K562 (cell line): ENCODE measurements at regions not wholly inside any gene's neighbourhood (a gene's known extent, or its start where the extent isn't known, plus 50 kb on each side); places are given as distances from the start of the nearest gene placed in this dataset.
A peak's percentile ranks its signal among the peaks of the same experiment; 100 is the strongest.

ENCODE experiments used
- ADNP ChIP-seq: fragments of 200-800 bp; sonication (Bioruptor generic); IDR thresholded peaks from 2 replicates; pipeline ENCODE4 v1.6.1; 2016; ENCODE audit warnings: missing genetic modification characterization, missing compliant biosample characterization
- ARID3A ChIP-seq: IDR thresholded peaks from 2 replicates; pipeline ENCODE4 v1.6.1; 2012; ENCODE audit warnings: low read depth, low read length, improper control_type of control experiment, borderline replicate concordance
- CREM ChIP-seq: IDR thresholded peaks from 2 replicates; pipeline ENCODE4 v1.6.1; 2014; ENCODE audit warnings: antibody characterized with exemption, low read depth
- DEAF1 ChIP-seq: fragments of 450-650 bp; formaldehyde crosslinking; IDR thresholded peaks from 2 replicates; pipeline ENCODE4 v1.4.0; 2020; ENCODE audit warnings: mild to moderate bottlenecking, moderate library complexity
- ETS1 ChIP-seq: conservative IDR thresholded peaks from 2 replicates; pipeline ENCODE4 v1.6.1; 2011; ENCODE audit warnings: low read depth, mild to moderate bottlenecking, low read length; ENCODE audit not compliant: control insufficient read depth
- EWSR1 ChIP-seq: fragments of 450-650 bp; IDR thresholded peaks from 2 replicates; pipeline ENCODE4 v1.6.1; 2018; ENCODE audit warnings: borderline replicate concordance, mild to moderate bottlenecking, low read depth, moderate library complexity; ENCODE audit not compliant: partially characterized antibody
- FUS ChIP-seq: fragments of 200-400 bp; formaldehyde crosslinking; optimal IDR thresholded peaks from 2 replicates; pipeline ENCODE3; 2017; ENCODE audit warnings: low read depth, low read length
- HDAC1 ChIP-seq, 2 experiments: fragments of 450-650 bp; IDR thresholded peaks; 2 replicates each; pipeline ENCODE4 v1.6.1; 2016 to 2017; ENCODE audit warnings: inconsistent platforms in 1 of 2, mild to moderate bottlenecking in 1 of 2, moderate library complexity in 1 of 2
- HDAC3 ChIP-seq: fragments of 450-650 bp; IDR thresholded peaks from 2 replicates; pipeline ENCODE4 v1.6.1; 2018; ENCODE audit warnings: borderline replicate concordance, mild to moderate bottlenecking, moderate library complexity; ENCODE audit not compliant: partially characterized antibody
- HNRNPUL1 ChIP-seq: fragments of 200-400 bp; formaldehyde crosslinking; IDR thresholded peaks from 2 replicates; pipeline ENCODE4 v1.6.1; 2017; ENCODE audit warnings: low read length
- MBD1 ChIP-seq: fragments of 250-450 bp; sonication (Bioruptor Pico); IDR thresholded peaks from 2 replicates; pipeline ENCODE4 v1.8.0; 2022; ENCODE audit warnings: inconsistent platforms
- MCM7 ChIP-seq, 2 experiments: fragments of 450-650 bp; IDR thresholded peaks; 2 replicates each; pipeline ENCODE4 v1.6.1; 2016 to 2018
- NFIC ChIP-seq: fragments of 450-650 bp; IDR thresholded peaks from 2 replicates; pipeline ENCODE4 v1.6.1; 2017; ENCODE audit warnings: mild to moderate bottlenecking, inconsistent platforms
- PURB ChIP-seq: sonication (generic); formaldehyde crosslinking; IDR thresholded peaks from 2 replicates; pipeline ENCODE4 v1.9.0; 2021; ENCODE audit warnings: low read depth, mild to moderate bottlenecking, missing genetic modification reagents
- TSHZ1 ChIP-seq: fragments of 250-450 bp; sonication (Bioruptor Pico); IDR thresholded peaks from 2 replicates; pipeline ENCODE4 v1.4.0; 2020; ENCODE audit warnings: mild to moderate bottlenecking, moderate library complexity
- ZKSCAN8 ChIP-seq: fragments of 200-800 bp; sonication (Bioruptor generic); IDR thresholded peaks from 2 replicates; pipeline ENCODE4 v1.6.1; 2016; ENCODE audit warnings: missing genetic modification characterization, missing compliant biosample characterization
- ZNF445 ChIP-seq: fragments of 250-450 bp; sonication (Bioruptor Pico); IDR thresholded peaks from 2 replicates; pipeline ENCODE4 v1.4.0; 2020; ENCODE audit warnings: low read depth, mild to moderate bottlenecking, moderate library complexity
- ZNF79 ChIP-seq: fragments of 250-450 bp; sonication (Bioruptor Pico); IDR thresholded peaks from 2 replicates; pipeline ENCODE4 v1.4.0; 2020; ENCODE audit warnings: low read depth, mild to moderate bottlenecking, moderate library complexity

- TF ChIP-seq ZNF79 (peak; percentile 93), HNRNPUL1 (no peak), PURB (CRISPR knock-in tag) (no peak), TSHZ1 (CRISPR knock-in tag) (peak; percentile 97), HDAC3 (no peak), CREM (no peak), FUS (no peak), HDAC1 (IDR thresholded peaks at IDR 0.05) (peak; percentile 36 to 78; a peak in 3 of 4 replicates), ZNF445 (peak; percentile 87), DEAF1 (peak; percentile 67), ZKSCAN8 (peak; percentile 94), ARID3A (no peak), NFIC (no peak), EWSR1 (no peak), ADNP (no peak), MCM7 (IDR thresholded peaks at IDR 0.05) (no peak), MBD1 (CRISPR knock-in tag) (peak; percentile 77; the same call in 1 of the 2 replicates), ETS1 (no peak)
These were observed 62.1 kb downstream of the RESF1 start (continued) for GRCh38 chr12:32021346-32021773.
